ENCODE measurements at regions not wholly inside any gene's neighbourhood (a gene's known extent, or its start where the extent isn't known, plus 50 kb on each side); places are given as distances from the start of the nearest gene placed in this dataset.
A peak's percentile ranks its signal among the peaks of the same experiment; 100 is the strongest.
"Not testable (repeated sequence)": the region's sequence is repeated elsewhere in the genome, so short reads cannot be mapped to it uniquely, and the experiment has no call there.

DNA sequence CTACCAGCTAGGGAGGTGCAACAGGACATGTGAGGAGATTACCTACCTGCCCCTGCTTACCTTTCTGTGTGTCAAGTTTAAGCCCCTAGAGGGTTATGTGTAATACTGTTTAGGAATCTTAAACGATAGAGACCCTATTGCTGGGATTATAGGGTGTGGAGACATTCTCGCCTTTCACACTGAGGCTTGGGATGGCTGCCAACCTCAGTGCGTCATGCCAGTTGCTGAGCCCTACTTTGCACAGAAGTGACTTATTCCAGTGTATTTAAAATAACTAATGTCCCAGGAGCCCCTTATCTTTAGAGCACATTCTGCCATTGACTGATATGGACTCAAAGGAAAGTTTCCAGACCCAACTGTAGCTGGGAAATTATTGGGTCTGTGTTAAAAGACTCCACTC, 76.6 kb upstream of the XPA start:
- no peak for DNase-seq

DNA sequence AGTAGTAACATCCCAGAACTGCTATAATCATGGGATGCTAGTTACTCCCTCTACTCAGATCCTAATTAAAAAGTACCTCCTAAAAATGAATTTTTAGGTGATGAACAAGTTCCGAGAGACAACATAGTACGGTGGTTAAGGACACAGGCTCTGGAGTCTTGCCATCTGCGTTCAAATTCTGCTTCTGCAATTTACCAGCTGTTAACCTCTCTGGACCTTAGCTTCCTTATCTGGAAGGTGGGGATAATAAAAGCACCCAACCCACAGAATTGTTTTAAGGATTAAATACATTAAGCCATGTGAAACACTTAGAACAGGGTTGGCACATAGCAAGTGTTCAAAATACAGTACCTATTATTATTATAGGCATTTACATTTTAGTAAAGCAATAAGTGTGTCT, 77.5 kb upstream of the XPA start:
- DNase-seq = no peak

- DNase-seq = not testable (repeated sequence)
Observed at GRCh38 chr9:97778740-97779139, 74.3 kb upstream of the FOXE1 start.

GRCh38 chr9:97779608-97780007, 73.4 kb upstream of the FOXE1 start:
- no peak for DNase-seq

DNA sequence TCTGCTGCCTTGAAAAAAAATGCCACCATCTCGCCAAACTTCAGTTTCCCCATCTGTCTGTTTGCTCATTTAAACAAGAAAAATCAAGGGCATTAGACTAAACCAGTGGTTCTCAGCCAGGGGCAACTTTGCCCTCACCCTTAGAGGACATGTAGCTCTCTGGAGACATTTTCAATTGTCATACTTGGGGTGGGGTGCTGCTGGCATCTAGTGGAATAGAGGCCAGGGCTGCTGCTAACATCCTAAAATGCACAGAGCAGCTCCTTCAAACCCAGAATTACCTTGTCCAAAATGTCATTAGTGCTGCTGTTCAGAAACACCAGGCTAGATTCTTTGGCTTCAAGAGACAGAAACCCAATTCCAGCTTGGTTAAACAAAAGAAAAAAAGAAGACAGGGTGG, 71.1 kb upstream of the FOXE1 start:
- DNase-seq = no peak

GRCh38 chr9:97786341-97786740, 66.7 kb upstream of the FOXE1 start:
- DNase-seq = no peak

- DNase-seq = no peak
Observed at GRCh38 chr9:97787551-97787950, 65.5 kb upstream of the FOXE1 start.

DNA sequence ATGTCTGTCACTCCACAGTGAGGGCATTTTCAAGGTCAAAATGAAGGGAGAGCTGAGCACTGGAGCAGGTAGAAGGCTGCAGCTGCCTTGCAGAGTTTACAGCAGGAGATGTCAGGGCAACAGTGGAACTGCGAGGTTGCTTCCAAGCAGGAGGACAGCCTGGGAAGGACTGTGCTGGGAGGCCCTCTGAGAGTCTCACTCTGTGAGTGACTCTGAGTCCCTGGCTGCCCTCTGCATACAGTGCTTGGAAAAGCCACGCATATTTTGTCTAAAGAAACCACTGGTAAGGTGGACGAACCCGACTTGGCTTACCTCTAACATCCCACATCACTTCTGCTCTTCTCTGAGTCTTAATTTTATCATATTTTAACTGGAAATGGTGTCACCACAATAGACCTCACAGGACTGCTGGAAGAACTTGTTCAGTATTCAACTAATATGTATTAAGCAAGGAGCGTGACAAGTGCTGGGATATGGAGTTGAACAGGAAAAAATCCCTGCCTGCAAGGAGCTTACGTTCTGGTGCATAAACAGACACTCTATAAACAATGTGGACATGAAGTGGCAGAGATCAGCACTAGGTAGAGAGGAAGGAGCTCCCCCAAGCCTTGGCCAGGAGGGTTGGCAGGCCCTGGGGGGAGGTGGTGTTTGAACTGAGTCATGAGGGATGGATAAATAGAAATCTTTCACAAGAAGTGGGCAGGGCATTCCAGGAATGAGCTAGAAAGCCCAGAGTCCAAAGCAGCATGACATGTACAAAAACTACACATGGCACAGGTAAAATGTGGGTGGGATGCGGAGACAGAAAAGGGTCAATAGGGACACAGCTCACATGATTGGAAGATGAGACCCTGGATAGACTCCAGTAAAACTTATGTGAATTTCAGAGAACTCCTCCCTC, 64.0 kb upstream of the FOXE1 start:
- DNase-seq = no peak

GRCh38 chr9:97790542-97790941, 62.5 kb upstream of the FOXE1 start:
- DNase-seq = no peak

DNA sequence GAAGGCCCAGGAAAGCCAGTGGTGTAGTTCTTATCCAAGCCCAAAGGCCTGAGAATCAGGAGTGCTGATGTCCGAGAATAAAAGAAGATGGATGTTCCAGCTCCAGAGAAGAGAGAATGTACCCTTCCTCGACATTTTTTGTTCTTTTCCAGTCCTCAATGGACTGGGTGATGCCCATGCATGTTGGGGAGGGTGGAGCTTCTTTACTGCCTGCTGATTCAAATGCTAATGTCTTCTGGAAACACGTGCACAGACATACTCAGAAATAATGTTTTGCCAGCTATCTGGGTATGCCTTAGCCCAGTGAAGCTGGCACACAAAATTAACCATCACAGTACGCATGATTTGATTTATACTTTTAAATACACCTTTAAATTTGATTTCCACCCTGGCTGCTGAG, 61.5 kb upstream of the FOXE1 start:
- no peak for DNase-seq

DNA sequence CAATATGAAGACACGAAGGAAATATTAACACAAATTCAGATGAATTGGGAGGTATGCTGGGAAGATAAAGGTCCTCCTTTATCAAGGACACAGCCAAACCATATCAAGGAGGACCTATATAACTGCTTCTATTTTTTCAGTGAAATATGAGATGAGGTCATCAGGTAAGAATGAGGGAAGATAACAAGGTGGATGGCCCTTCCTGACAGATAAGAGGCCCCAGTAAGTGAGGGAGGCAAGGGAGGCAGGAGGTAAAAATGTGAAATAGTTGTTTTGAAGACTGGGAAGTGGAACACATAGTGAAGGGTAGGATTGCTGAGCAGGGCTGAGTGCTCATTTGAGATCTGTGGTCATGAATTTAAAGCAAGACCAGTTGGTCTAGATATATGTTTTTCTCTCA, 60.0 kb upstream of the FOXE1 start:
- DNase-seq = no peak

DNA sequence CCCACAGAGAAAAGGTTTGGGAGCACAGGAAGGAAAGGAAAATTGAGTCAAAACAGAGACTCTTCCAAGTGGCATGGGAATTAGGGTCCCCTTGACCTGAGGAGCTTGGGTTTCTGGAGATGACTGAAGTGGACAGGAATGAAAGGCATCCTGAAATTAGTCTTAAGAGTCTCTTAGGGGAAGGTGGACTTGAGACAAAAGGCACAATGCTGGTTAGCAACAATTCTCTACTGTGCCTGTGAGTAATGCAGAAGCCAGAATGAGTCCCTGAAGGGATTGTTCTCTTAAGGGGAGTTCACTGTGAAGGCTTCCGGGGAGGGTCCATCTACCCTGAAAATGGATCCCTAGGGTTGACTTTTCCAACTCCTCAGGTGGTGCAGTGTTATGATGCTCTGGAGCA, 58.4 kb upstream of the FOXE1 start:
- DNase-seq = no peak

- not testable (repeated sequence) for DNase-seq
Observed at GRCh38 chr9:97796176-97796575, 56.9 kb upstream of the FOXE1 start.

- DNase-seq = no peak
Observed at GRCh38 chr9:97801180-97801579, 51.8 kb upstream of the FOXE1 start.

DNA sequence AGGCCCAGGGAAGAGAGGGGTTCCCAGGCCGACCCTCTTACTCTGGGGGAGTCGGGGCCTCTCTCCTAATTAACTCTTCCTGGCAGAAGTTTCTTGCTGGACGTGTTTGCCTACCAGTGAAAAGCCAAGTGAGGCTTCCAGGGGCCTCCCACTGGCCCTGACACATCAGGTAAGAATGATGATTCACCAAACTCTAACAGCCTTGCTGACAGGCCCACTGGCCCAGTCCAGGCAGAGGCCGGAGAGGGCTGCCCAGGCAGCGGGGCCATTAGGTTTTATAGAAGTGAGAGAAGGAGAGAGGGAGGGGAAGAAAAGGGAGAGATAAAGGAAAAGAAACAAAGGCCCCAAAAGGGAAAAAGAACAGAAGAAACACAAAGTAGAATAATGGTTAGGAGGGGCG, 50.8 kb upstream of the FOXE1 start:
- no peak for DNase-seq

GRCh38 chr9:97803167-97804058, 49.6 kb upstream of the FOXE1 start:
- peak; percentile 35 for DNase-seq

All from NCI-H446 treated with DMSO at 0.1 percent for 48 hours (cell line).